Hippocampal formation (tissue), 2 donors: ENCODE measurements at regions not wholly inside any gene's neighbourhood (a gene's known extent, or its start where the extent isn't known, plus 50 kb on each side); places are given as distances from the start of the nearest gene placed in this dataset.
"Not testable (repeated sequence)": the region's sequence is repeated elsewhere in the genome, so short reads cannot be mapped to it uniquely, and the experiment has no call there.

Source experiments
- DNase-seq, 2 donors: peaks; one replicate each; lab custom pipeline; 2025; lab: John Stamatoyannopoulos, UW

GRCh38 chr6:170096803-170097504 lies 193.9 kb downstream of the DLL1 start:
- DNase-seq: no peak

DNA sequence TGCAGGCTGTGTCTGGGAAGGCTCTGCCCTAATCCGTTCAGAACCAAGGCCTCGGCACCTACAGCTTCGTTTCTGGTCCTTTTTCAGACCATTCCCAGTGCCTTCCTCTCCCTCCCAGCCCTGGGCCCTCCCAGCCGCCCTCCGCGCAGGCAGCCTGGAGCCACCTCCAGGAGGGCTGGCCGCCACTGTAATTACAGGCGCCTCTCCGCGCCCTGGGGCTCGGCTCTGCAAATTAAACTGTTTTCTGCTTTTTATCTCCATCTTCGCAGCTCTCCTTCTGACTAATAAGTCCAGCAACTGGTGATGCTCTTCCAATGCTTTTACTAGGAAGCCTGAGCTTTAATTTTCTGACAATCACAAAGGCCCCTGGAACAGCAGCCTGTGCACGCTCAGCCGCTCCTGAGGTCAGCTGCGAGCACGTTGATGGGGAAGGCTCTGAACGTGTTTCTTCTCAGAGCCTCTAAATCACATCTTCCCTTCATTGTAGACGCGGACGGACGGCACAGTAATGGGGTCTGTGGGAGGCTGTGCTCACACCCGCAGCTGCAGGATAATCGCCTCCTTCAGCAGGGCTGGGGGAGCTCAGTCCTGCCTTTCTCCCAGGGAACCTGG lies 194.6 kb downstream of the DLL1 start:
- no peak for DNase-seq

DNA sequence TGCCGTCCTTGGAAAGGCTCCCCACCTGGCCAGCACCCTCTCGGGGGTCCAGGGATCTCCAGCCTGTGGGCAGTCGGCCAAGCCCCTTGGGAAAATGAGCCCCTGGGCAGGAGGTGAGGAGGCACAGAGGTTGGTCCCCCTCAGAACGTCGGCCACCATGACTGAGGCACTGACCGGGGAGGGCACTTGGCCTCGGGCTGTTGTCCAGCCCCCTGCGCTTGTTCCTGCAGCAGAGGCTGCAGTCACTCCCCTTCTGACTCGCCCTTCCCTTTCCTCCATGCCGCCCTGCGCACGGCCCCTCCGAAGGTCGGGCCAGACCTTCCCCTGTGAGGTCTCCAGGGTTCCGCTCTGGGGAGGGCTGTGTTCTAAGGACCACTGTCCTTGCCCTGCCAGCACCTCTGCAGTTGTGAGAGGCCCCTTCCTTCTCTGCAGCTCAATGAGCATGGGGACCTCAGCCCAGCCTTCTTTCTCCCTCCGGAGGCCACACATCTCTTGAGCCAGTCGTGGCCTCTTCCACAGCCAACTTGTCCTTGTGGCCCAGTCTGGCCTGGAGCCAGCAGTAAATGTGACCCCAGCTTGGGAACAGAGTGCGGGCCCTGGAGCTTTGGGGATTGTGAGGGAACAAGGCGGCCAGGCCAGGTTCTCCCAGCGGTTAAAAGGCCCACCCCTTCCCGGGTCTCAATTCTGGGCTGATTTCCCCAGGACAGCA lies 195.5 kb downstream of the DLL1 start:
- no peak for DNase-seq

DNA sequence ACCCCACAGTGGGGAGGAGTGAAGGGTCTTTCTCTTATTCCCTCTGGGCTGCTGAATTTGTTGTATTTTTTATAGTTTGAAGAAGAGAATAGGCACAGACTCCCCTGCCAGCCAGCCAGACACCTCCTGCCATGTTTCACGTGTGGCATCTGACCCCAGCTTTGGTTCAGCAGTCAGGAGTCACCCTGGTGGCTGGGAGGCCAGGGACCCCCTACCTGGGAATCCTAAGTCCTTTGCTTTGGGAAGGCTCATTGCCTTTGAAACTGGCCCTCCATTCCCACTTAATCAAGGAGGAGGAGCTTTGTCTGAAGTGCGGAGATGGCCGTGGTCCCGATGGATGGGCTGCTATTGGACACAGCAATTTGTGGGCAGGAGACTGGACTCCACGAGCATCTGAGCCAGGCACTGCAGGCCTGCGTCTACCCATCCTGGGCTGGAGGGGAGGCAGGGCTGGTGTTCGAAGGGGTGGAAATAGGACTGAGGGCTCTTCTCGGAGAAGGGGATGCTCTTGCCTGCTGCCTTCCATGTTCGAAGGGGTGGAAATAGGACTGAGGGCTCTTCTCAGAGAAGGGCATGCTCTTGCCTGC lies 196.1 kb downstream of the DLL1 start:
- no peak for DNase-seq

GRCh38 chr6:170093658-170094596 lies 197.0 kb downstream of the DLL1 start:
- no peak for DNase-seq

DNA sequence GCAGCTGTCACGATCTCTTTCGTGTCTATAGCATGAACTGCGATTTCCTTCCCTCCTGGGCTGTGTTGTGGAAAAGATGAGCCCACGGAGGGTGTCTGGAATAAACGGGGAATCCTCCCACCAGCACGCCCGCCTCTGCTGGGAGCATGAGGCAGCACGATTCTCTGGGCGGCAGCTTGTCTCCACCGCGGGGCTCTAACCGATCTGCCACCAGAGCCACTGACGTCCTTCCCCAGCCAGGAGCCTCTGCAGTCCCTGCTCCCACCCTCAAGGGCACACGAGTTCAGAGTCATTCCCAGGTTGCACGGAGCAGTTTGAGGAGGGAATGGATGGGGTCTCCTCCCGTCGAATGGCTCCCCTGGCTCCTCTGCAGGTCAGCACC lies 197.6 kb downstream of the DLL1 start:
- DNase-seq: no peak

GRCh38 chr6:170092826-170093225 lies 198.1 kb downstream of the DLL1 start:
- no peak for DNase-seq

GRCh38 chr6:170091639-170092579 lies 199.0 kb downstream of the DLL1 start:
- DNase-seq: no peak

GRCh38 chr6:170091000-170091638 lies 199.8 kb downstream of the DLL1 start:
- no peak for DNase-seq

DNA sequence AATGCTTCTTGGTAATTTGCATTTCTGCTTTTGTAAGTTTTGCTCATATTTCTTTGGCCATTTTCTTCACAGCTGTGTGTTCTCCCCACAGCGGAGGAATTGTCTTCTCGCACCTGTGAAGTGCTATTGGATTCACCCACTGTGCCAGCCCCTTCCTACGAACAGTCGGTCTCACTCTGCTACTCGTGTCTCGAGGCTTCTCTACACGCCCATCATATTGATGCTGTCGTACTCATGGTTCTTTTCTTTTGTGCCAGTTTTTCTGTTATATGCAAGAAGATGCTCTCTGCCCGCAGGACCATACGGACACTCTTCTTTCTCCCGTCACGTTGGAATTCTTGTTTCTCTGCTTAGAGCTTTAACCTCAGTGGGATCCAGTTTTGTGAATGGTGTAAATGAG lies 200.3 kb downstream of the DLL1 start:
- no peak for DNase-seq

- DNase-seq: no peak
These were observed 200.9 kb downstream of the DLL1 start for GRCh38 chr6:170089963-170090362.

GRCh38 chr6:170088582-170088955 lies 202.3 kb downstream of the DLL1 start:
- no peak for DNase-seq

DNA sequence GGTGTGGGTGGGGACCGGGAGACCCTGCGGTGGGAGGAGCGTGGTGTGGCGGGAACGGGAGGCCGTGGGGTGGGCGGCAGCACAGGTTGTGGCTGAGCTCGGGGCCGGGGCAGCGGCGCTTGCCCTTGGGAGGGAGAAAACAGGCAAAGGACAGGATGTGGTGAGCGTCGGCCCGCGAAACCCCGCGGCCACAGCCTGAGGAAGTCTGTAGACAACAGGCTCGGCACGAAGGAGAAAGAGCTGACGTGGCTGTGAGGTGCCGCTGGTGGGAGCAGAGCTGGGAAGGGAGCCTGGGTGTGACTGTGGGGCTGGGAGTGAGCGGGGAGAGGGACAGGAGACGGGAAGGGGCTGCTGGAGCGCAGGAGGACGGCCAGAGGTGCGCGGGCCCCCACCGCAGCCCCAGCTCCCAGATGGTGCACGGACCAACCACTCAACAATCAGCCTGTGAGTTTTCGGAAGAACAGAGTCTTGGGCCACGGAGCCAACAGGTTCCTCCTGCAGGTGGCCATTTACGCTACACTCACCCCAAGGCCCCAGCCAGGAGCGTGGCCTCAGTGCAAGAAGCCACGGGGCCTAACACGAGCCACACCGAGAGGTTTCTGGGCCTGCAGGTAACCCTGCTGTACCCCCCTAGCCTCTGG lies 202.8 kb downstream of the DLL1 start:
- no peak for DNase-seq

DNA sequence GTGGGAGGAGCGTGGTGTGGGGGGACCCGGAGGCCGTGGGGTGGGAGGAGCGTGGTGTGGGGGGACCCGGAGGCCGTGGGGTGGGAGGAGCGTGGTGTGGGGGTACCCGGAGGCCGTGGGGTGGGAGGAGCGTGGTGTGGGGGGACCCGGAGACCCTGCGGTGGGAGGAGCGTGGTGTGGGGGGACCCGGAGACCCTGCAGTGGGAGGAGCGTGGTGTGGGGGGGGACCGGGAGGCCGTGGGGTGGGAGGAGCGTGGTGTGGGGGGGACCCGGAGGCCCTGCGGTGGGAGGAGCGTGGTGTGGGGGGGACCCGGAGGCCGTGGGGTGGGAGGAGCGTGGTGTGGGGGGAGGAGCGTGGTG lies 203.5 kb downstream of the DLL1 start:
- DNase-seq: not testable (repeated sequence)

GRCh38 chr6:170086639-170087420 lies 204.0 kb downstream of the DLL1 start:
- no peak for DNase-seq

DNA sequence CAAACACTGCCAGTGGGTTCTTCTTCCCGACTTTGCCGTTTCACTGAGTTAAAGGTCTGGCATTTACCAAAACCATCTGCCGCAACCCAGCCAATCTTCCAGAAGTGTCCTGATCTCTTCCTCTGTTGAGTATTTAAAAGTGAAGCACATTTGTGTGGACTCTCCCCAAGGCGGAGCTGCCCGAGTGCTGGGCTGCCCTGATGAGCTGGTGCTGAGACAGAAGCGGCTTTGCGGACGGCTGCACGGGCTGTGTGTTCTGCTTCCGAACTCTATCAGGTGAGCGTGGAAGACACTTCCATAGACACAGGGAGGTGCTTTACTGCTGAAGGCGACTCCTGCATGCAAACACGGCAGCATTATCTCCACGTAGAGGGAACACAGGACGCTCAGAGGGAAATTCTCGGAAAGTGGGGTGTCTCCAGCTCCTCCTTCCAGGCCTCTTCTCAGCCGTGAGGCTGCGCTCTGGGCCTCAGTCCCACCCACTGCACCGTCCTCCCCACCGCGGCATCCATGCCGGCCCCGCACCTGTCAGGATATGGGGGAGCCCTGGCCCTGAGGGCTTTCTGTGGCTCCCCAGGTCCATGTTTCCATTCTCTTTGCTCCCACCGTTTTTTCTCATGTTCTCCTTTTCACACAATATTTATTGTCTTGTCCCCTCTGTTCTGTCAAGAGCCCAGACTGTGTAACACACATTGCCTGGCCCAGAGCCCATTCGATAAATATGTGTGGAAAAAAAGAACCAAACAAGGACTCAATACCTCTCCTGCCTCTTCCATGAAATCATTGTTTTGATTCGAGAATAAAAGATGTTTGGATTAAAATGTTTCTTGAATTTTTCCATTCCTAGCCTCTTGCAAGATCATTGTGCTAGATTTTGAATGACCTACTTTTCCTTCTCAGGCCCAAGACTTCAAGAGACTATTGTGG lies 205.1 kb downstream of the DLL1 start:
- no peak for DNase-seq

DNA sequence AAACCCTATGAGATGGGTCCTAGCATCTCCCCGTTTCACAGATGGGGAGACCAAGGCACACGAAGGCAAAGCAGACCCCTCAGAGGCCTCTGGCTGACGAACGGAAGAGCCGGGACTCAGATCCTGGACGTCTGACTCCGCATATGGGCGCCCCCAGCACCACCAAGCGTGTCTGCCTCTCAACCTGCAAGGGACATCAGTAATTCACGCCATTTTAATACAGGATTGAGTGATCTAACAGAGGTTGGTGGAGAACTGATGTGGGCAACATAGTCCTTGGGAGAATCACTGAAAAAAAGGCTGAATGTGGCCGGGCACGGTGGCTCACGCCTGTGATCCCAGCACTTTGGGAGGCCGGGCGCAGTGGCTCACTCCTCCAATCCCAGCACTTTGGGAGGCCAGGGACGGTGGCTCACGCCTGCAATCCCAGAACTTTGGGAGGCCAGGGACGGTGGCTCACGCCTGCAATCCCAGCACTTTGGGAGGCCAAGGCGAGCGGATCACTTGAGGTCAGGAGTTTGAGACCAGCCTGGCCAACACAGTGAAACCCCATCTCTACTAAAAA lies 206.6 kb downstream of the DLL1 start:
- DNase-seq: no peak
